K562 (cell line): ENCODE measurements at regions not wholly inside any gene's neighbourhood (a gene's known extent, or its start where the extent isn't known, plus 50 kb on each side); places are given as distances from the start of the nearest gene placed in this dataset.
"Not testable (repeated sequence)": the region's sequence is repeated elsewhere in the genome, so short reads cannot be mapped to it uniquely, and the experiment has no call there.

Experiments used
- ATAC-seq: fragments of 200-7000 bp; cut with Tn5 transposase; 3 replicates; pipeline ENCODE4 v1.9.1; 2020; ENCODE audit warnings: moderate library complexity
- BruUV-seq: library from RNA; stranded (reverse); fragments of 400-500 nt; replicated peaks from 2 replicates; lab custom pipeline; 2021; lab: Mats Ljungman, UMichigan
- CTCF ChIA-PET: fragments of 300-600 bp; formaldehyde crosslinking; extraction: SDS; loops from one replicate; lab custom pipeline; 2021; ENCODE audit warnings: low intra/inter-chr PET ratio; lab: Yijun Ruan, JAX
- POLR2A ChIA-PET: fragments of 300-600, 350-650 bp; sonication (Branson Sonifier 250); formaldehyde crosslinking; extraction: SDS; loops from one replicate; lab custom pipeline; 2021; ENCODE audit warnings: antibody characterized with exemption, inconsistent platforms; lab: Yijun Ruan, JAX
- DNase-seq, 4 experiments: peaks; one replicate each; pipeline versions ENCODE4 v3.0.0 to v3.0.0-alpha.2; 2011 to 2018; ENCODE audit warnings: low spot score in 3 of 4, mixed read lengths in 3 of 4; ENCODE audit errors: extremely low read depth in 1 of 4
- FAIRE-seq: peaks from 2 replicates; lab custom pipeline; 2011; peaks lifted over from hg19 to GRCh38; lab: Jason Lieb, UNC
- H2AFZ ChIP-seq: 2 replicates; pipeline ENCODE4 v1.6.0; 2011; ENCODE audit warnings: low read depth, low read length, control low read depth, inconsistent platforms
- H3K27ac ChIP-seq: fragments of 200-600 bp; 3 replicates; pipeline ENCODE4 v1.8.0; 2011; ENCODE audit warnings: low read depth, mild to moderate bottlenecking, control low read depth, inconsistent platforms, low read length, moderate library complexity, mixed read lengths; ENCODE audit errors: extremely low read depth
- H3K27me3 ChIP-seq, 2 experiments: fragments of 300-600 bp in 1 of 2; 2 replicates in 1 of 2; 3 replicates in 1 of 2; pipeline versions ENCODE4 v1.6.0 to v1.8.0; 2011; ENCODE audit warnings: inconsistent platforms in 2 of 2, low read length in 2 of 2, mild to moderate bottlenecking in 1 of 2, mixed read lengths in 1 of 2, moderate library complexity in 1 of 2; ENCODE audit not compliant: control insufficient read depth in 2 of 2, insufficient read depth in 2 of 2
- H3K36me3 ChIP-seq: fragments of 300-600 bp; 3 replicates; pipeline ENCODE4 v1.8.0; 2011; ENCODE audit warnings: mild to moderate bottlenecking, low read length, inconsistent platforms; ENCODE audit not compliant: control insufficient read depth, insufficient read depth
- H3K4me1 ChIP-seq, 2 experiments: fragments of 200-600 bp in 1 of 2; replicated peaks in 1 of 2; 2 replicates in 1 of 2; 3 replicates in 1 of 2; pipeline versions ENCODE4 v1.5.1 to v1.8.0; 2011; ENCODE audit warnings: inconsistent platforms in 2 of 2, low read length in 2 of 2, mild to moderate bottlenecking in 1 of 2, mixed read lengths in 1 of 2, moderate library complexity in 1 of 2; ENCODE audit not compliant: control insufficient read depth in 2 of 2, insufficient read depth in 2 of 2
- H3K4me2 ChIP-seq: 2 replicates; pipeline ENCODE4 v1.6.1; 2011; ENCODE audit warnings: low read length, control low read depth, inconsistent platforms, mixed read lengths; ENCODE audit not compliant: insufficient read depth
- H3K4me3 ChIP-seq: fragments of 200-600 bp; sonication (generic), shearing (Covaris generic); 2 replicates; pipeline ENCODE4 v1.5.1; 2016; ENCODE audit warnings: control low read depth, inconsistent platforms
- H3K79me2 ChIP-seq: fragments of 200-600 bp; 3 replicates; pipeline ENCODE4 v1.8.0; 2011; ENCODE audit warnings: low read length, inconsistent platforms; ENCODE audit not compliant: control insufficient read depth, insufficient read depth
- H3K9ac ChIP-seq, 2 experiments: 2 replicates each; pipeline versions ENCODE4 v1.6.0 to v1.6.1; 2011; ENCODE audit warnings: low read depth in 2 of 2, low read length in 2 of 2, control low read depth in 1 of 2, inconsistent platforms in 1 of 2, mild to moderate bottlenecking in 1 of 2, mixed read lengths in 1 of 2; ENCODE audit not compliant: insufficient read depth in 1 of 2
- H3K9me1 ChIP-seq: one replicate; pipeline ENCODE4 v1.6.0; 2011; ENCODE audit warnings: inconsistent platforms, mild to moderate bottlenecking, low read length, moderate library complexity; ENCODE audit not compliant: control insufficient read depth, insufficient read depth
- H3K9me3 ChIP-seq: replicated peaks from 2 replicates; pipeline ENCODE4 v1.5.1; 2011; ENCODE audit warnings: low read depth, low read length, inconsistent platforms; ENCODE audit not compliant: control insufficient read depth, insufficient read depth
- H4K20me1 ChIP-seq: replicated peaks from 2 replicates; pipeline ENCODE4 v1.6.1; 2011; ENCODE audit warnings: low read length, inconsistent platforms, mixed read lengths; ENCODE audit not compliant: control insufficient read depth, insufficient read depth
- ATF1 ChIP-seq, 2 experiments: fragments of 450-650 bp in 1 of 2; IDR thresholded peaks; 2 replicates each; pipeline ENCODE4 v1.6.1; 2016; ENCODE audit warnings: missing compliant biosample characterization in 1 of 2, missing genetic modification characterization in 1 of 2
- DDX20 ChIP-seq: fragments of 450-650 bp; IDR thresholded peaks from 2 replicates; pipeline ENCODE4 v1.6.1; 2016; ENCODE audit warnings: missing genetic modification characterization, low read depth, mild to moderate bottlenecking, missing compliant biosample characterization, moderate library complexity
- KLF16 ChIP-seq: IDR thresholded peaks from 2 replicates; pipeline ENCODE4 v1.6.1; 2016; ENCODE audit warnings: antibody characterized with exemption
- L3MBTL2 ChIP-seq: fragments of 450-650 bp; IDR thresholded peaks from 2 replicates; pipeline ENCODE4 v1.6.1; 2016; ENCODE audit warnings: mild to moderate bottlenecking, moderate library complexity
- ZNF79 ChIP-seq: fragments of 250-450 bp; sonication (Bioruptor Pico); IDR thresholded peaks from 2 replicates; pipeline ENCODE4 v1.4.0; 2020; ENCODE audit warnings: low read depth, mild to moderate bottlenecking, moderate library complexity
- WGBS: fragments of 100-300 bp; shearing (Covaris generic); methylation state at CpG from one replicate; pipeline ENCODE4 v1.1.6; 2016; ENCODE audit warnings: low coverage, mixed read lengths; ENCODE audit not compliant: insufficient coverage; ENCODE audit errors: missing lambda C conversion rate; 5-methylcytosine and 5-hydroxymethylcytosine counted together
- in situ Hi-C: fragments of 300-500 bp; cut with MboI; formaldehyde crosslinking; loops from 4 replicates; pipeline ENCODE4 v1.15.0; 2018; ENCODE audit warnings: inconsistent platforms, mixed read lengths
- intact Hi-C: fragments of 100-400 bp; cut with micrococcal nuclease; formaldehyde crosslinking; loops from 2 replicates; pipeline ENCODE4 v1.14.2; 2022
- TF ChIP-seq, protein P1 (sequence below): sonication (generic); formaldehyde crosslinking; IDR thresholded peaks from 2 replicates; pipeline ENCODE4 v1.8.1; 2023; ENCODE audit warnings: missing genetic modification reagents, mild to moderate bottlenecking, borderline replicate concordance
- TF ChIP-seq, protein P2 (sequence below): fragments of 250-450 bp; sonication (Bioruptor Pico); IDR thresholded peaks from 2 replicates; pipeline ENCODE4 v1.8.0; 2022; ENCODE audit warnings: moderate library complexity, mild to moderate bottlenecking, inconsistent platforms
- TF ChIP-seq, protein P3 (sequence below): sonication (generic); formaldehyde crosslinking; IDR thresholded peaks from 2 replicates; pipeline ENCODE4 v1.4.0; 2020; ENCODE audit warnings: mild to moderate bottlenecking, missing genetic modification reagents

DNA sequence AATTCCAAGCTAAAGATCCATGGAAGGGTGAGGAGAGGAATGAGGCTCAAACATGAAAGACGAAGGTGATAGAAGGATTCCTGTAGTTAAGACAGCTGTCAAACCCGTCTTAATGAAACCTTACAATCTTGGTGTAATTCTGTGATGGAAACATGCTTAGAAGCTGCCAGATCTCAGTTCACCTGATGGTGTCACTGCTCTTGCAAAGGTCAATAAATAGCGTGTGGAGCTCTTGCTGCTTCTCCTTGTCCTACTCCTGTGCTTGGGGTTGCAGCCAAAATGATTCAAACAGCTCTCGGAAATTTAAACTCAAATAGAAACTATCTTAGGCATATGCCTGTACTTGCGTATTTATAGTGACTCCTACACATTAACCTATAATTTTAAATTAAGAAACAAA, 1705.0 kb downstream of the OLFM4 start (continued):
- TF ChIP-seq, protein P1, sequence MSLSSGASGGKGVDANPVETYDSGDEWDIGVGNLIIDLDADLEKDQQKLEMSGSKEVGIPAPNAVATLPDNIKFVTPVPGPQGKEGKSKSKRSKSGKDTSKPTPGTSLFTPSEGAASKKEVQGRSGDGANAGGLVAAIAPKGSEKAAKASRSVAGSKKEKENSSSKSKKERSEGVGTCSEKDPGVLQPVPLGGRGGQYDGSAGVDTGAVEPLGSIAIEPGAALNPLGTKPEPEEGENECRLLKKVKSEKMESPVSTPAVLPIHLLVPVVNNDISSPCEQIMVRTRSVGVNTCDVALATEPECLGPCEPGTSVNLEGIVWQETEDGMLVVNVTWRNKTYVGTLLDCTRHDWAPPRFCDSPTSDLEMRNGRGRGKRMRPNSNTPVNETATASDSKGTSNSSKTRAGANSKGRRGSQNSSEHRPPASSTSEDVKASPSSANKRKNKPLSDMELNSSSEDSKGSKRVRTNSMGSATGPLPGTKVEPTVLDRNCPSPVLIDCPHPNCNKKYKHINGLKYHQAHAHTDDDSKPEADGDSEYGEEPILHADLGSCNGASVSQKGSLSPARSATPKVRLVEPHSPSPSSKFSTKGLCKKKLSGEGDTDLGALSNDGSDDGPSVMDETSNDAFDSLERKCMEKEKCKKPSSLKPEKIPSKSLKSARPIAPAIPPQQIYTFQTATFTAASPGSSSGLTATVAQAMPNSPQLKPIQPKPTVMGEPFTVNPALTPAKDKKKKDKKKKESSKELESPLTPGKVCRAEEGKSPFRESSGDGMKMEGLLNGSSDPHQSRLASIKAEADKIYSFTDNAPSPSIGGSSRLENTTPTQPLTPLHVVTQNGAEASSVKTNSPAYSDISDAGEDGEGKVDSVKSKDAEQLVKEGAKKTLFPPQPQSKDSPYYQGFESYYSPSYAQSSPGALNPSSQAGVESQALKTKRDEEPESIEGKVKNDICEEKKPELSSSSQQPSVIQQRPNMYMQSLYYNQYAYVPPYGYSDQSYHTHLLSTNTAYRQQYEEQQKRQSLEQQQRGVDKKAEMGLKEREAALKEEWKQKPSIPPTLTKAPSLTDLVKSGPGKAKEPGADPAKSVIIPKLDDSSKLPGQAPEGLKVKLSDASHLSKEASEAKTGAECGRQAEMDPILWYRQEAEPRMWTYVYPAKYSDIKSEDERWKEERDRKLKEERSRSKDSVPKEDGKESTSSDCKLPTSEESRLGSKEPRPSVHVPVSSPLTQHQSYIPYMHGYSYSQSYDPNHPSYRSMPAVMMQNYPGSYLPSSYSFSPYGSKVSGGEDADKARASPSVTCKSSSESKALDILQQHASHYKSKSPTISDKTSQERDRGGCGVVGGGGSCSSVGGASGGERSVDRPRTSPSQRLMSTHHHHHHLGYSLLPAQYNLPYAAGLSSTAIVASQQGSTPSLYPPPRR (CRISPR knock-in tag), result no peak
- no peak for TF ChIP-seq ZNF79 (CRISPR knock-in tag)
- no peak for TF ChIP-seq KLF16
- TF ChIP-seq, protein P2, sequence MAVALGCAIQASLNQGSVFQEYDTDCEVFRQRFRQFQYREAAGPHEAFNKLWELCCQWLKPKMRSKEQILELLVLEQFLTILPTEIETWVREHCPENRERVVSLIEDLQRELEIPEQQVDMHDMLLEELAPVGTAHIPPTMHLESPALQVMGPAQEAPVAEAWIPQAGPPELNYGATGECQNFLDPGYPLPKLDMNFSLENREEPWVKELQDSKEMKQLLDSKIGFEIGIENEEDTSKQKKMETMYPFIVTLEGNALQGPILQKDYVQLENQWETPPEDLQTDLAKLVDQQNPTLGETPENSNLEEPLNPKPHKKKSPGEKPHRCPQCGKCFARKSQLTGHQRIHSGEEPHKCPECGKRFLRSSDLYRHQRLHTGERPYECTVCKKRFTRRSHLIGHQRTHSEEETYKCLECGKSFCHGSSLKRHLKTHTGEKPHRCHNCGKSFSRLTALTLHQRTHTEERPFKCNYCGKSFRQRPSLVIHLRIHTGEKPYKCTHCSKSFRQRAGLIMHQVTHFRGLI (CRISPR knock-in tag), result no peak
- TF ChIP-seq, protein P3, sequence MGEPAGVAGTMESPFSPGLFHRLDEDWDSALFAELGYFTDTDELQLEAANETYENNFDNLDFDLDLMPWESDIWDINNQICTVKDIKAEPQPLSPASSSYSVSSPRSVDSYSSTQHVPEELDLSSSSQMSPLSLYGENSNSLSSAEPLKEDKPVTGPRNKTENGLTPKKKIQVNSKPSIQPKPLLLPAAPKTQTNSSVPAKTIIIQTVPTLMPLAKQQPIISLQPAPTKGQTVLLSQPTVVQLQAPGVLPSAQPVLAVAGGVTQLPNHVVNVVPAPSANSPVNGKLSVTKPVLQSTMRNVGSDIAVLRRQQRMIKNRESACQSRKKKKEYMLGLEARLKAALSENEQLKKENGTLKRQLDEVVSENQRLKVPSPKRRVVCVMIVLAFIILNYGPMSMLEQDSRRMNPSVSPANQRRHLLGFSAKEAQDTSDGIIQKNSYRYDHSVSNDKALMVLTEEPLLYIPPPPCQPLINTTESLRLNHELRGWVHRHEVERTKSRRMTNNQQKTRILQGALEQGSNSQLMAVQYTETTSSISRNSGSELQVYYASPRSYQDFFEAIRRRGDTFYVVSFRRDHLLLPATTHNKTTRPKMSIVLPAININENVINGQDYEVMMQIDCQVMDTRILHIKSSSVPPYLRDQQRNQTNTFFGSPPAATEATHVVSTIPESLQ, result no peak
- no peak for TF ChIP-seq L3MBTL2
- TF ChIP-seq DDX20 (tag), result no peak
- TF ChIP-seq ATF1 (CRISPR knock-in tag; IDR thresholded peaks at IDR 0.05), result no peak
- no peak for TF ChIP-seq ATF1 (tag; IDR thresholded peaks at IDR 0.05)

DNA sequence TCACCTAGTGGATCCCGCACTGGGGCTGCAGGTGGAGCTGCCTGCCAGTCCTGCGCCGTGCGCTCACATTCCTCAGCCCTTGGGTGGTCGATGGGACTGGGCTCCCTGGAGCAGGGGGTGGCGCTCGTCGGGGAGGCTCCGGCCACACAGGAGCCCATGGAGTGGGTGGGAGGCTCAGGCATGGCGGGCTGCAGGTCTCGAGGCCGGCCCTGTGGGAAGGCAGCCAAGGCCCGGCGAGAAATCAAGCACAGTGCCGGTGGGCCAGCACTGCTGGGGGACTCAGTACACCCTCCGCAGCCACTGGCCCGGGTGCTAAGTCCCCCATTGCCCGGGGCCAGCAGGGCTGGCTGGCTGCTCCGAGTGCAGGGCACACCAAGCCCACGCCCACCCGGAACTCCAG, 1708.6 kb downstream of the OLFM4 start:
- BruUV-seq, intact Hi-C loops, CTCF ChIA-PET, H3K27me3 ChIP-seq, FAIRE-seq, ATAC-seq, H3K27ac ChIP-seq, H3K9me1 ChIP-seq, H3K9ac ChIP-seq, H2AFZ ChIP-seq, H3K36me3 ChIP-seq, H3K4me3 ChIP-seq, DNase-seq, H3K9me3 ChIP-seq, H3K79me2 ChIP-seq, H4K20me1 ChIP-seq, POLR2A ChIA-PET, H3K4me2 ChIP-seq, in situ Hi-C loops, H3K4me1 ChIP-seq: not testable (repeated sequence)
- WGBS, result 4% methylated on average over 4 of the region's 21 CpGs
